ENCODE measurements at regions not wholly inside any gene's neighbourhood (a gene's known extent, or its start where the extent isn't known, plus 50 kb on each side); places are given as distances from the start of the nearest gene placed in this dataset.

DNA sequence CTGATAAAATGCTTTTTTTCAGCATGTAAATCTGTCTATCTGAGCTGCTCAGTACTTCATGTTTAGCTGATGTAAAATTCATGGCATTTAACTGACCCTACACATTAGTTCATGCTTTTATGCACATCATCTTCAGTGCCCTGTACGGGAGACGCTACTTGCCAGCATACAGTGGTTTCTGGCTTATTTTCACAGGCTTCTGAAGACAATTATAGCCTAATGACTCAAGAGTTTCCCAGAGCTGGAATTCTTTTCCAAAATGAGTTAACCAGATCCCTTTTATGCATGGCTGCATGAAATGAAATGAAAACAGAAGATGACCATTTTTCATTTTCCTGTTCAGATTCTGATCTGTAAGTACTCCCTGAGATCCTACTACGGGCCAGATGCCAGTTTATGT is 1061.5 kb downstream of the ROBO2 start:
- TF ChIP-seq CTCF (IDR thresholded peaks at IDR 0.05) (no peak), POLR2A (IDR thresholded peaks at IDR 0.05) (no peak), EP300 (IDR thresholded peaks at IDR 0.05) (no peak)
